Testis (tissue), 2 donors: ENCODE measurements at regions not wholly inside any gene's neighbourhood (a gene's known extent, or its start where the extent isn't known, plus 50 kb on each side); places are given as distances from the start of the nearest gene placed in this dataset.

ENCODE experiments used
- DNase-seq: peaks from one replicate; pipeline ENCODE4 v3.0.0-alpha.2; 2019
- H3K27ac ChIP-seq, 2 donors: fragments of 200-600 bp; sonication (generic); one replicate each; pipeline ENCODE4 v1.5.1; 2019
- H3K27me3 ChIP-seq: fragments of 200-600 bp; sonication (generic); one replicate; pipeline ENCODE4 v1.5.1; 2019
- H3K36me3 ChIP-seq: fragments of 200-600 bp; sonication (generic); one replicate; pipeline ENCODE4 v1.5.1; 2017; ENCODE audit warnings: low read depth; ENCODE audit errors: missing control alignments
- H3K4me1 ChIP-seq: fragments of 200-600 bp; sonication (generic); one replicate; pipeline ENCODE4 v1.5.1; 2019
- H3K4me3 ChIP-seq, 2 donors: fragments of 200-600 bp; sonication (generic); one replicate each; pipeline ENCODE4 v1.5.1; 2017 to 2019
- H3K9me3 ChIP-seq: fragments of 200-600 bp; sonication (generic); one replicate; pipeline ENCODE4 v1.5.1; 2017
- POLR2A ChIP-seq: fragments of 450-650 bp; IDR thresholded peaks from one replicate; pipeline ENCODE4 v1.6.1; 2017; ENCODE audit warnings: antibody characterized with exemption, mild to moderate bottlenecking, moderate library complexity
- WGBS, 2 donors: methylation state at CpG; one replicate each; pipeline ENCODE4 v1.1.5; 2018; 5-methylcytosine and 5-hydroxymethylcytosine counted together
- intact Hi-C: fragments of 100-400 bp; cut with DNase I; formaldehyde crosslinking; loops from one replicate; pipeline ENCODE4 v1.15.1; 2023; ENCODE audit warnings: low total_unique reads
- TF ChIP-seq, protein P1 (sequence below), 3 experiments: fragments of 450-650 bp in 2 of 3; fragments of 200-600 bp in 1 of 3; sonication (generic) in 1 of 3; IDR thresholded peaks; one replicate each; pipeline ENCODE4 v1.5.1; 2016 to 2019; ENCODE audit warnings: antibody characterized with exemption in 3 of 3, mild to moderate bottlenecking in 2 of 3, moderate library complexity in 1 of 3

DNA sequence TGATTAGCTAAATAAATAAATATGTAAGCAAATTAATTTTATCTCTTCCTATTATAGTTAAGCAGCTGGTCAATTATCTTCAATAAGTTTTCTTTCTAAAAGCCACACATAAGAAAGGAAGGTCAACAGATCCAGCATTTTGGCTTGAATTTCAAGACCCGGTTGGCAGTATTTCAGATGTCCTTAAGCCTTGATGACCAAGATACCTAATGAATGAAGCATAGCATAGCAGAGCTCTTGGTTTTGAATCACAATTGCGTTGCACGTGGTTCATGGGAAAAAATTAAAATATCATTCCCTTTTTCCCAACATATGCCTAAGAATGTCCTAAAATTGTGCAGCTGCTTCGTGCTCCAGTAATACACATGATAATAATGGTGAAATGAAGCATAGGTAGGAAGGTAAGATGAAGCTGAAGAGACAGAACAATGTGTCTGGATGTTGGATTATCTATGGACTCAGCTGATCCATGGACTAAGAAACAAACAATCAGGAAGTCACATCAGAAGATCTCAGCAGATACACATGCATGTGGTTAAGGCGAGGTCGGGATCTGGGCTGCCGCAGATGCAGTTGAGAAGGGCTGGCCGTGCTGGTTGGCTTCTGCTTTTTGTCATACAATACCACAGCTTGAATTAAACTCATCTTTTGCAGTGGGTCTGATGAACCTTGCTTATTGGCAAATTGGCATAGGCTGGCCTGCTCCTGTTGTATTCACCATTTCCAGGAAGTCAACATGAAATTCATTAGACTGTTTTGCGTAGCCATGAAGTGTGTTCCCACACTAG is 284.9 kb upstream of the RUNX1 start:
- H3K36me3 ChIP-seq: no peaks in the 10 kb centered on the region
- H3K4me1 ChIP-seq: no peaks in the 10 kb centered on the region
- no peaks in the 10 kb centered on the region for H3K27me3 ChIP-seq
- TF ChIP-seq POLR2A: no peak
- TF ChIP-seq, protein P1, sequence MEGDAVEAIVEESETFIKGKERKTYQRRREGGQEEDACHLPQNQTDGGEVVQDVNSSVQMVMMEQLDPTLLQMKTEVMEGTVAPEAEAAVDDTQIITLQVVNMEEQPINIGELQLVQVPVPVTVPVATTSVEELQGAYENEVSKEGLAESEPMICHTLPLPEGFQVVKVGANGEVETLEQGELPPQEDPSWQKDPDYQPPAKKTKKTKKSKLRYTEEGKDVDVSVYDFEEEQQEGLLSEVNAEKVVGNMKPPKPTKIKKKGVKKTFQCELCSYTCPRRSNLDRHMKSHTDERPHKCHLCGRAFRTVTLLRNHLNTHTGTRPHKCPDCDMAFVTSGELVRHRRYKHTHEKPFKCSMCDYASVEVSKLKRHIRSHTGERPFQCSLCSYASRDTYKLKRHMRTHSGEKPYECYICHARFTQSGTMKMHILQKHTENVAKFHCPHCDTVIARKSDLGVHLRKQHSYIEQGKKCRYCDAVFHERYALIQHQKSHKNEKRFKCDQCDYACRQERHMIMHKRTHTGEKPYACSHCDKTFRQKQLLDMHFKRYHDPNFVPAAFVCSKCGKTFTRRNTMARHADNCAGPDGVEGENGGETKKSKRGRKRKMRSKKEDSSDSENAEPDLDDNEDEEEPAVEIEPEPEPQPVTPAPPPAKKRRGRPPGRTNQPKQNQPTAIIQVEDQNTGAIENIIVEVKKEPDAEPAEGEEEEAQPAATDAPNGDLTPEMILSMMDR (IDR thresholded peaks at IDR 0.05): no peak
- no peak overlapping the region for H3K4me3 ChIP-seq
- H3K27ac ChIP-seq: no peak overlapping the region
- WGBS, 2 donors: 84 to 87% methylated on average over 9 of the region's 9 CpGs
- no peak for DNase-seq
- intact Hi-C loops: no loop called here
- H3K9me3 ChIP-seq: no peaks in the 10 kb centered on the region

DNA sequence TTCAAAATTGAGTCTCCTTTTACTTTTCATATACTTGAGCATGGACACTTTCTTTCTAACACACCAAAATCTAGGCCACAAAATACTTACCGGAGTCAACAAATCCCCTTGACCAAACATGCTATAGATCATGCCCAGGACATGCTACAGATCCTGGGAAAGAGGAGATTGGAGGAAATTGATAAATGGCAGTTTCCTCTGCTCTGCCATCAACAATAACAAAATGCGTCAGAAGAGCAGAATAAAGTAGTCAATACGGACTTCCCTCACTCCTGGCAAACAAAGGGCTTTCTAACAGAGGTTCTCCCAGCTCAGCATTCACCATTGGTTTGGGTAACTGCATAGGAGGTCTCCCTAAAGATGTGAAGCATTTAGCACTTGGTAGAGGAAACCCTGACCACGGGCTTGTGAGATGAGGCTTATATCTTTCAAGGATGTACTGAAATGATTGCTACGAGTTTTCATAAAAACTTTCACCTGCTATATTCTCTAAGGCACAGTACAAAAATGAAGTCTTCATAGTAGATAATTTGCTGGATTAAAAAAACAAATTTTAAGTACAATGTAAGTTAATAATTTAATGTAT is 283.8 kb upstream of the RUNX1 start:
- no peak for DNase-seq
- no peaks in the 10 kb centered on the region for H3K27me3 ChIP-seq
- intact Hi-C loops: no loop called here
- H3K4me3 ChIP-seq: no peak overlapping the region
- TF ChIP-seq POLR2A: no peak
- TF ChIP-seq, protein P1 (IDR thresholded peaks at IDR 0.05): no peak
- WGBS, 2 donors: 87 to 89% methylated on average over 5 of the region's 5 CpGs
- no peak overlapping the region for H3K27ac ChIP-seq
- no peaks in the 10 kb centered on the region for H3K4me1 ChIP-seq
- no peaks in the 10 kb centered on the region for H3K9me3 ChIP-seq
- H3K36me3 ChIP-seq: no peaks in the 10 kb centered on the region

DNA sequence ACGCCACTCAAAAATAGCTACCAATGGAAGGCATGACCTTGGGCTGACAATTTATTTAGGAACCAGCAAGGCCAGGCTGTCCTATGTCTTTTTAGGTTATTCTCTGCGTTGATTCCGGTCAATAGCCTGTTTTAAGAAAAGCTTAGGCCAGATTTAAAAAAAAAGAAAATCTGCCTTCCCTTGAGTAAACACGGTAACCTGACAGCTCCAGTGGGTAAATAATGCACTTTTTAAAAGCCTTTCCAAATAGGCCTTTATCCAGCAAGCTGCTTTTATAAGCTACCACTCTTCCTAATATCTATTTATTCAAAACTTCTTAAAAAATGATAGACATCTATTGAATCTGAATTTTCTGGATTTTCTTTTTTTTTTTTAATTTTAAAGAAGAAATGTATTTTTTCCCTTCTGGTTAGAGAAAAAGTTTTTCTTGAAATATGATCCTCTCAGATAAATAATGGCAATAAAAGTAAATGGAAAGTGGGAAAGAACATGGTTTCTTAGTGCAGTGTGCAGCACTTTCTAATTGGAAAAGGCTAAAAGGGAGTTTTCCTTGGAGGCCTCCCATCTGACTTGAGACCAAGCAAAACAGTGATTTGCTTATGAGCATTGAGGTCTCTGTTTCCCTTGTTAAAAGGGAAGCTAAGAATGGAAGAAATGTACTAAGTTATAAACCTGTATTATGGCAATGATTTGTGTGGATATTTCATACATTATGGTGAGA is 281.0 kb upstream of the RUNX1 start:
- Histone ChIP-seq H3K27me3 (no peaks in the 10 kb centered on the region), H3K27ac (peak overlapping the region in 1 of 2 donors; percentile 22), H3K9me3 (no peaks in the 10 kb centered on the region), H3K4me1 (no peaks in the 10 kb centered on the region), H3K4me3 (no peak overlapping the region), H3K36me3 (no peaks in the 10 kb centered on the region)
- DNase-seq: peak; percentile 54
- WGBS, 2 donors: 69 to 76% methylated on average over 4 of the region's 4 CpGs
- TF ChIP-seq, protein P1 (IDR thresholded peaks at IDR 0.05): no peak
- no peak for TF ChIP-seq POLR2A
- intact Hi-C loops: no loop called here

DNA sequence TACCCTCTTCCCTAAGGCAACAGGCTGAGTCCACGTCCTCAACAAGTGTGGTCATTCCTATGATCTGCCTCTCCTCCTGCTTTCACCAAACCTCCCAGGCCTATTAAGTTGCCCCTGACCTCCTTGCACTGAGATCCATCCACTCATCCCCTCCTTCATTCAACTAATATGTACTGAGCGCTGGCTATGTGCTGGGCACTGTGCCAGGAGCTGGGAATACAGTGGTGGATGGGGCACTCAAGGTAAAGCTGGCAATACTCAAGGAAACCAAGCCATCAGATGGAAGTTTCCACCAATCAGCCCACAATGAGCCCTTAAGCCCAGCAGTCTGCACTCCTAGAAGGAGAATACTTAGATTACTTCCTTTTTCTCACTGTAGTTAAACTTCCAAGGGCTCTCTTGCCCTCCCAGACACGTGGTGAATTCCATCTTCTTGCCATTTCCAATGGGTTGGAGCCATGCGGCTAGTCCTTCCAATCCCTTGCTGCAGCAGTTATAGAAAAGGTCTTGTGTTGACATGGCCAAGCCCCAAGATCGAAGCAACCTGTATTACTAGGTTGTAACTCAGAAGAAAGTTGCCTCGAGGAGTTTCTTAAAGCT is 279.9 kb upstream of the RUNX1 start:
- DNase-seq: no peak
- Histone ChIP-seq H3K4me1 (no peaks in the 10 kb centered on the region), H3K9me3 (no peaks in the 10 kb centered on the region), H3K4me3 (no peak overlapping the region), H3K27ac (no peak overlapping the region), H3K36me3 (no peaks in the 10 kb centered on the region), H3K27me3 (no peaks in the 10 kb centered on the region)
- 92 to 93% methylated on average over 6 of the region's 6 CpGs for WGBS, 2 donors
- intact Hi-C loops: no loop called here
- no peak for TF ChIP-seq POLR2A
- TF ChIP-seq, protein P1 (IDR thresholded peaks at IDR 0.05): no peak
